ENCODE measurements at regions not wholly inside any gene's neighbourhood (a gene's known extent, or its start where the extent isn't known, plus 50 kb on each side); places are given as distances from the start of the nearest gene placed in this dataset.

- no peak for TF ChIP-seq CTCF (IDR thresholded peaks at IDR 0.05)
- TF ChIP-seq POLR2A (IDR thresholded peaks at IDR 0.05): no peak
- intact Hi-C loops (cut with DNase I; ENCODE audit: low total_unique reads): no loop called here
- H3K4me3 ChIP-seq (ENCODE audit: low read depth, poor library complexity, severe bottlenecking): no peak overlapping the region
- no peak for DNase-seq (ENCODE audit: low spot score in 2 of 2)
These were observed 349.5 kb upstream of the NFE2L3 start for GRCh38 chr7:25802473-25802872.

- no peak for DNase-seq (ENCODE audit: low spot score in 2 of 2)
- intact Hi-C loops (cut with DNase I; ENCODE audit: low total_unique reads): no loop called here
- H3K4me3 ChIP-seq (ENCODE audit: low read depth, poor library complexity, severe bottlenecking): no peak overlapping the region
- no peak for TF ChIP-seq CTCF (IDR thresholded peaks at IDR 0.05)
- TF ChIP-seq POLR2A (IDR thresholded peaks at IDR 0.05): no peak
- WGBS, 2 donors: 51 to 66% methylated on average over 11 of the region's 11 CpGs
These were observed 348.7 kb upstream of the NFE2L3 start for GRCh38 chr7:25803117-25803887.

GRCh38 chr7:25804154-25804553 lies 347.8 kb upstream of the NFE2L3 start:
- WGBS, 2 donors: 58% methylated on average over 4 of the region's 4 CpGs
- no peak for TF ChIP-seq POLR2A (IDR thresholded peaks at IDR 0.05)
- intact Hi-C loops (cut with DNase I; ENCODE audit: low total_unique reads): no loop called here
- H3K4me3 ChIP-seq (ENCODE audit: low read depth, poor library complexity, severe bottlenecking): no peak overlapping the region
- no peak for DNase-seq (ENCODE audit: low spot score in 2 of 2)

- TF ChIP-seq POLR2A (IDR thresholded peaks at IDR 0.05): no peak
- TF ChIP-seq CTCF (IDR thresholded peaks at IDR 0.05): no peak
- 46 to 52% methylated on average over 4 of the region's 4 CpGs for WGBS, 2 donors
- DNase-seq (ENCODE audit: low spot score in 2 of 2): no peak
These were observed 346.8 kb upstream of the NFE2L3 start for GRCh38 chr7:25805027-25805687.

GRCh38 chr7:25807086-25807611 lies 344.8 kb upstream of the NFE2L3 start:
- intact Hi-C loops (cut with DNase I; ENCODE audit: low total_unique reads): no loop called here
- DNase-seq (ENCODE audit: low spot score in 2 of 2): no peak
- 27 to 29% methylated on average over 1 of the region's 1 CpG for WGBS, 2 donors
- no peak overlapping the region for H3K4me3 ChIP-seq (ENCODE audit: low read depth, poor library complexity, severe bottlenecking)
- TF ChIP-seq POLR2A (IDR thresholded peaks at IDR 0.05): no peak
- no peak for TF ChIP-seq CTCF (IDR thresholded peaks at IDR 0.05)

More at GRCh38 chr7:25805027-25805687, 346.8 kb upstream of the NFE2L3 start:
- intact Hi-C loops (cut with DNase I; ENCODE audit: low total_unique reads): no loop called here
- no peak overlapping the region for H3K4me3 ChIP-seq (ENCODE audit: low read depth, poor library complexity, severe bottlenecking)

GRCh38 chr7:25809441-25809840 lies 342.6 kb upstream of the NFE2L3 start:
- intact Hi-C loops (cut with DNase I; ENCODE audit: low total_unique reads): no loop called here
- WGBS, 2 donors: 80 to 84% methylated on average over 5 of the region's 5 CpGs
- no peak for DNase-seq (ENCODE audit: low spot score in 2 of 2)
- no peak overlapping the region for H3K4me3 ChIP-seq (ENCODE audit: low read depth, poor library complexity, severe bottlenecking)
- TF ChIP-seq POLR2A (IDR thresholded peaks at IDR 0.05) (no peak), CTCF (IDR thresholded peaks at IDR 0.05) (no peak)
